ENCODE measurements at regions not wholly inside any gene's neighbourhood (a gene's known extent, or its start where the extent isn't known, plus 50 kb on each side); places are given as distances from the start of the nearest gene placed in this dataset.
A peak's percentile ranks its signal among the peaks of the same experiment; 100 is the strongest.

DNA sequence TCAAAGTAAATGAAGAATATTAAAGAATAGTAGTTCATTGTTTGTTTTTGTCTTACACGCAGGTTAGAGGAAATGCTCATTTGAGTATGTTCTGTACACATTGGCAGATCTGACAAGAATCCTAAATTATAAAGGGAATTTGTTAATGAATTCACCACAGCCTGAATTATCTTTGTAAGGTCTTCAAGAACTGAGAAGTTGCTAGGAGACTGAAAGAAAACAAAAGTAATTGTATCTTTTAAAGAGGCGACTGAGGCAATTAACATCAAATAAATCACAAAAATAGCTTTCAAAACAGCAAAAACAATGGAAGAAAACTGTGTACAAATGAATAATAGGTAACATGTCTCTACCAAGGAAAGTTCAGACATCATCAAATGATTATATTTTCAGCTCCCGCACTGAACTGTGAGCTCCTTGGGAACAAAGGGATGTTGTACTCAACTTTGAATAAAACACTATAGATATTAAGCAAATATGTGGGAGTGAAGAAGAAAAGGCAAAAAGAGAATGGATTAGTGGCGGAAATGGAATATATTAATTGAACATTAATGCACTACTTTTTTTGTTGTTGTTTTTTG lies 51.7 kb upstream of the ATIC start:
- TF ChIP-seq GATA3 (IDR thresholded peaks at IDR 0.05; ENCODE audit: low read depth, low read length) (no peak), GATA2 (IDR thresholded peaks at IDR 0.05; ENCODE audit: low read depth, low read length) (no peak)

DNA sequence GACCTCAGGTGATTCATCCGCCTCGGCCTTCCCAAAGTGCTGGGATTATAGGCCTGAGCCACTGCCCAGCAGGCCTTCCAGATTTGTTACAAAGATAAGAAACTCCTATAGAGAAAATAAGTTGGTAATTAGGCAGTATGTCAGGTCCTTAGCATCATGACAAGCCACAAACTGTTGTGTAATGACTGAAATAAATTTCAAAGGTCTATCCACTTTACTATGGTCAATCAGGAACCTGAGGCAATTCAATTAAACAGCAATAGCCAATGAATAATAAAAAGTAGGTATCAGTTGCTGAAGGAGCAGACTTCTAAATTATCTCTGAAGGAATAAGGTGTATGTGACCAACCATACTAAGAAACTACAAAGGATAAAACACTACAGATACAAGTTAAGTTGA lies 62.4 kb upstream of the ATIC start:
- TF ChIP-seq GATA3 (IDR thresholded peaks at IDR 0.05; ENCODE audit: low read depth, low read length), result no peak

DNA sequence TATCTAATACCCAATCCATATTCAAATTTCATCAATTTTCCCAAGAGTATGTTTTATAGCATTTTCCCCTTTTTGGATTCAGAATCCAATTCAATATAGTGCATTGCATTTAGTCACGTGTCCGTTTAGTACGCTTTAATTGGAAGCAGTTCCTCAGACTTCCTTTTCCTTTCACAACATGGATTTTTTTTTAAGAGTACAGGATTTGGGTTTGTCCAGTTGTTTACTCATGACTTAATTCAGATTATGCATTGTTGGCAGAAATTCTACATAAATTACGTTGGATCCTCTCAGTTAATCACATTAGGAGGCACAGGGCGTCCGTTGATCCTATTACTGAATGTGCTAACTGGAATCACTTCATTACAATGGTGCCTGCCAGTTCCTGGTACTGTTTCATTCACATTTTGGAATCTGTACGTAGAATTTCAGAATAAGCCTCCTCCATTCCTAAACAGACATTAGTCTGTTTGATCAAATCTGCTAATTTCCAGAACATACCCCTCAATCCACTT lies 70.0 kb upstream of the ATIC start:
- no peak for TF ChIP-seq GATA3 (IDR thresholded peaks at IDR 0.05; ENCODE audit: low read depth, low read length)
- no peak for TF ChIP-seq GATA2 (IDR thresholded peaks at IDR 0.05; ENCODE audit: low read depth, low read length)

DNA sequence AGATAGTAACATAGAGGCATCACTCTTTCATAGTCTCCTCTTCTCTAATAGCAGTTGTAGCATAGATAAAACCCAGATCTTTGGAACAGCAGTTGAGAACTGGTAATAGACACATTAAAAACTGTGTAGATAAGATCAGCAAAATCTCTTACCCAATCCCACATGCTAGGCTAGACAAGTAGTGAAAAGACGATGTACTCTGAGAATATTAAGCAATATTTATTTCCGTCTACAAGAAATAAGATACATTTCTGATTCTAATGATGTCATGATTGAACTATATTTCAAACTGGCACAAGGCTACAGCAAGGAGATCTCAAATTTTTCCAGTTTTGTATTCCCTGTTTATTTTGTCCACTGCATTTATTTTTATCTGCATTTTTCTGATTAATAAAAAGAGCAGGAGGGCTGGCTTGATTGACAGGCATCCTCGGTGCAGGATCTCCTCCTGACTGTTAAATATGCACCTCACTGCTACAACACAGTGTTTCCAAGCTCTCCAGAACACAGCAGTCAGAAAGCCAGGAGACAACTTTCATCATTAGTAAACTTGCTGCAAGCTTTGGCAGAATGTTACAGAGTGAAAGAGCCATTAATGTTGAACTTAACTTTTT lies 73.3 kb upstream of the ATIC start:
- 0 out of 2 replicates have a peak, but pooled peaks have one; percentile 13 for TF ChIP-seq GATA3 (IDR thresholded peaks at IDR 0.05; ENCODE audit: low read depth, low read length)
- TF ChIP-seq GATA2 (IDR thresholded peaks at IDR 0.05; ENCODE audit: low read depth, low read length), result no peak

DNA sequence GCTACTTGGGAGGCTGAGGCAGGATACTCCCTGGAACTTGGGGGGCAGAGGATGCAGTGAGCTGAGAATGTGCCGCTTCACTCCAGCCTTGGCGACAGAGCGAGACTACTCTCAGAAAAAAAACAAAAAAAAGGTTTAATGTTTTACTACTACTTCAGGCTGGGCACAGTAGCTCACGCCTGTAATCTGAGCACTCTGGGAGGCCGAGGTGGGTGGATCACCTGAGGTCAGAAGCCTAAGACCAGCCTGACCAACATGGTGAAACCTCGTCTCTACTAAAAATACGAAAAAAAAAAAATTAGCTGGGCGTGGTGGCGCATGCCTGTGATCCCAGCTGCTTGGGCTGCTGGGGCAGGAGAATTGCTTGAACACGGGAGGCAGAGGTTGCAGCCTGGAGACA lies 75.7 kb upstream of the ATIC start:
- TF ChIP-seq GATA2 (IDR thresholded peaks at IDR 0.05; ENCODE audit: low read depth, low read length), result no peak
- no peak for TF ChIP-seq GATA3 (IDR thresholded peaks at IDR 0.05; ENCODE audit: low read depth, low read length)

DNA sequence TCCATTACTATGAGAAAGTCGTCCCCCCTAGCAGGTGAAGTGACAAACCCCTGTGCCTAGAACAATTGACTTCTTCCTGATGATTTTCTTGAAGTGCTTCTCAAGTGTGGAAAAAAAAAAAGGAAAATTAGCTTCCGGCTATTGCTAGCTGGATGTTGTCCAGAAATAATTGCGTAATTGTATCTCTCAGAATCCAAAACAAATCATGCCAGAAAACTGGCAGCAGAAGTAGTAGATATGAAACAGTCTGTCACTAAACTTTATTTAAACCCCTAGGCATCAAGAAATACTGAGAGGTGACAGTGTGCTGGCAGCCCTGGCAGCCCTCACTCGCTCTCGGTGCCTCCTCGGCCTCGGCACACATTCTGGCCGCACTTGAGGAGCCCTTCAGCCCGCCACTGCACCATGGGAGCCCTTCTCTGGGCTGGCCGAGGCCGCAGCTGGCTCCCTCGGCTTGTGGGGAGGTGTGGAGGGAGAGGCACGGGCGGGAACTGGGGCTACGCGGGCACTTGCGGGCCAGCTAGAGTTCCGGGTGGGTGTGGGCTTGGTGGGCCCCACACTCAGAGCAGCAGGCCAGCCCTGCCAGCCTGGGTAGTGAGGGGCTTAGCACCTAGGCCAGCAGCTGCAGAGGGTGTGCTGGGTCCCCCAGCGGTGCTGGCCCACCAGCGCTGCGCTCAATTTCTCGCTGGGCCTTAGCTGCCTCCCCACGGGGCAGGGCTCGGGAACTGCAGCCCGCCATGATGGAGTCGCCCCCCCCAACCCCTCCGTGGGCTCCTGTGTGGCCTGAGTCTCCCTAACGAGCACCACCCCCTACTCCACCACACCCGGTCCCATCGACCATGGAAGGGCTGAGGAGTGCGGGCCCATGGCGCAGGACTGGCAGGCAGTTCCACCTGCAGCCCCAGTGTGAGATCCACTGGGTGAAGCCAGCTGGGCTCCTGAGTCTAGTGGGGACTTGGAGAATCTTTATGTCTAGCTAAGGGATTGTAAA lies 80.5 kb upstream of the ABCA12 start:
- no peak for TF ChIP-seq GATA2 (IDR thresholded peaks at IDR 0.05; ENCODE audit: low read depth, low read length)
- no peak for TF ChIP-seq GATA3 (IDR thresholded peaks at IDR 0.05; ENCODE audit: low read depth, low read length)

DNA sequence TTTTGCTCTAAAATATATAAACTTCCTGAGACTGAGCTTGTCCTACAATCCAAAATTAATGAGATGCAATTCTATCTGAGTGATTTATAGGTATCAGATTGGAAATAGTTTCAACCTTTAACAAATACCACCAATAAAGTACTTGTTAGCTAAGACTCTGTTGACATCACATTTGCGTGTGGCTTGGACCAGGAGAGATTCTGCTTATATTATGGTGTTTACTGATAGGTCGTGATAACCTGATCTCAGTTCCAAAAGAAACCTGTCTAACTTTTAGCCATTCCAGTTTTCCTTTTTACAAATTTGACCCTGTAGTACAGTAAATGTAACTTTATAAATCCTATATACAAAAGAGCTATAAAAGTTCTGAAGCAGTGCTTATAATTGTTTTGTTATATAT lies 78.4 kb upstream of the ABCA12 start:
- no peak for TF ChIP-seq GATA2 (IDR thresholded peaks at IDR 0.05; ENCODE audit: low read depth, low read length)
- no peak for TF ChIP-seq GATA3 (IDR thresholded peaks at IDR 0.05; ENCODE audit: low read depth, low read length)

DNA sequence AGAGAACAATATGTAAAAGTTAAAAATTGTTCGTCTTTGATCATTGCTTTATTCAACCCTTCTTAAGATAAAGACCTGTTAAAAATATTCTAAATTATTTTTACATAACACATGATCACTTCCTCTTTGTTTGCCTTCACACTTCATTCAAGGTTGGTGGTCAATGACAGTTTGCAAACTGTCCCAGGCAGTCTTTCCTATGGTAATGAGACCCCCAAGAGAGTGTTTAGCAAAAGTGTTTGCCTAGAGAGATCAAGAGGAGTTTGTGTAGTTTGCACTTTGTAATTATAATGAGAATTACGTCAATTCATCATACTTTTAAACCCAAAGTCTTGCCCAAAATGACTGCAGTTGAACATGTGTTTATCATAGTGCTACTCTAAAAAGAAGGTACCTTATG lies 77.2 kb upstream of the ABCA12 start:
- TF ChIP-seq GATA2 (IDR thresholded peaks at IDR 0.05; ENCODE audit: low read depth, low read length), result no peak
- no peak for TF ChIP-seq GATA3 (IDR thresholded peaks at IDR 0.05; ENCODE audit: low read depth, low read length)

DNA sequence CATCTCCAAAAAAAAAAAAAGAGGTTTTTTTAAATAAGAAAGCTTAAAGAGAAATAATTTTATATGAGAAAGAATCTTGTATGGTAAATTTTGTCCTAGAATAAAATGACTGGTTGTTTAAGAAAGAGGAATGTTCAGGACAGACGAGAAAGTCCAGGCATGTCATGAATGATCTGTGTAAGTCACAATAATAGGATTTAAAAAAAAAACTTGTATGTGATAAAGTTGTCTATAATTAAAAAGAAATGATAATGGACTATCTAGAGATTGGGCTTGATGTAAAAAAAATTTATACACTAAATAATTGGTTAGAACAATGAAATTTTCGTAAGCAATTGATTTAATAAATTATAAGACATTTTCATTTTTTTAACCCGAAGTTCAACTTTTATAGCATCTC lies 71.7 kb upstream of the ABCA12 start:
- TF ChIP-seq GATA3 (IDR thresholded peaks at IDR 0.05; ENCODE audit: low read depth, low read length) (no peak), GATA2 (IDR thresholded peaks at IDR 0.05; ENCODE audit: low read depth, low read length) (no peak)

DNA sequence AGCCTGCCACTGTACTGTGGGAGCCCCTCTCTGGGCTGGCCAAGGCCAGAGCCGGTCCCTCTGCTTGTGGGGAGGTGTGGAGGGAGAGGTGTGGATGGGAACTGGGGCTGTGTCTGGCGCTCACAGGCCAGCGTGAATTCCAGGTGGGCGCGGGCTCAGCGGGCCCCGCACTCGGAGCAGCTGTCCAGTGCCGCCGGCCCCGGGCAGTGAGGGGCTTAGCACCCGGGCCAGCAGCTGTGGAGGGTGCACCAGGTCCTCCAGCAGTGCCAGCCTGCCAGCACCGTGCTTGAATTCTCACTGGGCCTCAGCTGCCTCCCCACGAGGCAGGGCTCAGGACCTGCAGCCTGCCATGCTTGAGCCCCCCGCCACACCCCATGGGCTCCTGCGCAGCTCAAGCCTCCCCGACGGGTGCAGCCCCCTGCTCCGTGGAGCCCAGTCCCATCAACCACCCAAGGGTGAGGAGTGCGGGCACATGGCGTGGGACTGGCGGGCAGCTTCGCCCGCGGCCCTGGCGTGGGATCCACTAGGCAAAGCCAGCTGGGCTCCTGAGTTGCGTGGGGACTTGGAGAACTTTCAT lies 69.5 kb upstream of the ABCA12 start:
- TF ChIP-seq GATA2 (IDR thresholded peaks at IDR 0.05; ENCODE audit: low read depth, low read length) (no peak), GATA3 (IDR thresholded peaks at IDR 0.05; ENCODE audit: low read depth, low read length) (no peak)

DNA sequence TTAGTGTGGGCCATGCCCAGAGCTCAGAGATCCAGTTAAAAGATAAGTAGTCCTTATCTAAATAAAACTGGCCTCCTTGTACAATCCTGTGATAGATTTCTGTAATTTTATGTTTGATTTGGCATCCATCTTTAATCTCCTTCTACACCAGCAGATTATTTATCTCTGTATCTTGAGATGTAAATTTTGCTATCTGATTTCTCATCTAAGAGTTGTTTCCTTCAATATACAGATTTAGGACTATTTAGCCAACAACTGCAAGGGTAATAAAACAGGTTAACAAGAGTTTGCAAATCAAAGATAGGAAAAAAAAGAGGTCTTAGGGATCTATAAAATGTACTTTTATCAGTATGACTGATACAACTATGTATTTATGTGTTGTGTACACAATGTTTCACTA lies 68.6 kb upstream of the ABCA12 start:
- TF ChIP-seq GATA2 (IDR thresholded peaks at IDR 0.05; ENCODE audit: low read depth, low read length), result no peak
- TF ChIP-seq GATA3 (IDR thresholded peaks at IDR 0.05; ENCODE audit: low read depth, low read length), result no peak

DNA sequence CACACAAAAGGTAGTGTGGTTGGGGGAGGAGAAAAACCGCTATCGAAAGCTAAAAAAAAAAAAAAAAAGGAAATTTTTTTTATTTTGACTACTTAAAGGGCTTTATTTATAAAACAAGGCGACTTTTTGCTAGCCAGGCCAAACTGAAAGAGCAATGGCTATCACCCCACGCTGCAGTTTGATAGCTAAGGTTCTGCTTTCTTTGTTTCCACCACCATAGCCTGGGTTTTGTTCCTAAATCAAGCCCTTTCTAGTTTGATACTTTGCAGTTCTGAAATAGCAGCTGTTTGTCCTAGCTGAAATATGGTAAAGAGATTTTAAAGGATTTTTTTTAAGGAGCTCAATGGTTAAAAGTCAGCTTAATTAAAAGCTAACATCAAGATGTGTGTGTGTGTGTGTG lies 67.4 kb upstream of the ABCA12 start:
- TF ChIP-seq GATA3 (IDR thresholded peaks at IDR 0.05; ENCODE audit: low read depth, low read length) (no peak), GATA2 (IDR thresholded peaks at IDR 0.05; ENCODE audit: low read depth, low read length) (no peak)

DNA sequence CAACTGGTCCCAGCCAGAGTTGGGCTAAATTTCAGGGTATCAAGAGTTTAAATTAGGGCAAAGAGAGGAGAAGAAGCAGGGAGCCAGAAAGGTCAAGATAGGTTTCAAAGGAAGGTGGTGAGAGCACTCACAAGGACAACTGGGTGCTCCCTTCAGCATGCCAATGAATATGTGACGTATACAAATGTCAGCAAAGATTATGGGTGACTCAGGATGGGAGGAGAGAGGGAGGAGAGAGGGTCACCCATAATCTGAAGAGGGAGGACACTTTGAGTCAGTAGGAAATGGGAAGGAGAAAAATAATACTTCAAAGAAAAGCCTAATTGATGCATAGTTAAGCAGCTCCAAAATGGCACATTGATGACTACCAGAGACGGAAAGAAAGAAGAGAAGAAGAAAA lies 53.1 kb upstream of the ABCA12 start:
- no peak for TF ChIP-seq GATA3 (IDR thresholded peaks at IDR 0.05; ENCODE audit: low read depth, low read length)
- no peak for TF ChIP-seq GATA2 (IDR thresholded peaks at IDR 0.05; ENCODE audit: low read depth, low read length)

DNA sequence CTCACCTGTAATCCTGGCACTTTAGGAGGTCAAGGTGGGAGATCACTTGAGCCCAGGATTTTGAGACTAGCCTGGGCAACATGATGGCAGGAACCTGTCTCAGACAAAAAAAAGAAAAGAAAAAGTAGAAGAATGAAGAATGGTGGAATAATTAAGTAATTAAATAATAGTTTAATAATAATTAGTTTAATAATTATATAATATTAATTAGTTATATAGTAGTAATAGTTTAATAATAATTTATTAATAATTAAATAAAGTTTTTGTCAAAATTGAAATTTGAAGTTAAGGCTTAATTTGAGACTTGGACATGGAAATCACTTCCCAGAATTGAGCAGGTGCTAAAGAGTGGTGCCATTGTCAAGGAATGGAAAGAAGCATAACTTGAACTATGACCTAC lies 52.2 kb upstream of the ABCA12 start:
- no peak for TF ChIP-seq GATA3 (IDR thresholded peaks at IDR 0.05; ENCODE audit: low read depth, low read length)
- no peak for TF ChIP-seq GATA2 (IDR thresholded peaks at IDR 0.05; ENCODE audit: low read depth, low read length)
